HCT116 (cell line): ENCODE measurements at regions not wholly inside any gene's neighbourhood (a gene's known extent, or its start where the extent isn't known, plus 50 kb on each side); places are given as distances from the start of the nearest gene placed in this dataset.

Source experiments
- ATAC-seq: fragments of 200-7000 bp; cut with Tn5 transposase; 2 replicates; pipeline ENCODE4 v1.9.1; 2020; ENCODE audit warnings: mild to moderate bottlenecking, moderate library complexity
- BruUV-seq: library from RNA; stranded (reverse); fragments of 400-500 nt; replicated peaks from 2 replicates; lab custom pipeline; 2021; lab: Mats Ljungman, UMichigan
- CTCF ChIA-PET: fragments of 300-600 bp; sonication (Branson Sonifier 250); formaldehyde crosslinking; loops from one replicate; lab custom pipeline; 2021; ENCODE audit warnings: antibody characterized with exemption; lab: Charles Lee
- POLR2A ChIA-PET: fragments of 300-600, 350-600 bp; sonication (Branson Sonifier 250); formaldehyde crosslinking; loops from one replicate; lab custom pipeline; 2021; ENCODE audit warnings: antibody characterized with exemption; lab: Charles Lee
- RAD21 ChIA-PET, 2 experiments: fragments of 300-600 bp; sonication (Branson Sonifier 250); formaldehyde crosslinking; loops; one replicate each; lab custom pipeline; 2023; ENCODE audit warnings: low total read pairs in 2 of 2; ENCODE audit not compliant: uncharacterized antibody in 2 of 2, unreplicated experiment in 2 of 2, low non-redundant PET in 1 of 2; lab: Charles Lee
- DNase-seq: peaks from one replicate; pipeline ENCODE4 v3.0.0-alpha.2; 2010; ENCODE audit warnings: low read depth, low spot score
- H2AFZ ChIP-seq: fragments of 200-600 bp; shearing (Covaris generic), sonication (generic); 2 replicates; pipeline ENCODE4 v1.6.1; 2017; ENCODE audit warnings: low read depth, mixed run types, mixed read lengths, antibody characterized with exemption, low read length; ENCODE audit not compliant: poor library complexity, severe bottlenecking
- H3K27ac ChIP-seq: 2 replicates; pipeline ENCODE4 v1.5.1; 2012; ENCODE audit warnings: low read depth, low read length
- H3K27me3 ChIP-seq: fragments of 200-600 bp; sonication (generic); 2 replicates; pipeline ENCODE4 v1.6.1; 2016; ENCODE audit warnings: mixed run types, low read length, mixed read lengths; ENCODE audit not compliant: insufficient read depth
- H3K36me3 ChIP-seq, 2 experiments: fragments of 200-500 bp in 1 of 2; fragments of 200-600 bp in 1 of 2; sonication (Bioruptor generic) in 1 of 2; sonication (generic) in 1 of 2; 2 replicates each; pipeline versions ENCODE4 v1.5.1 to v1.6.1; 2014 to 2016; ENCODE audit warnings: low read length in 2 of 2, inconsistent platforms in 1 of 2, mixed read lengths in 1 of 2, mixed run types in 1 of 2; ENCODE audit not compliant: insufficient read depth in 2 of 2, control insufficient read depth in 1 of 2
- H3K4me1 ChIP-seq, 2 experiments: fragments of 200-600 bp in 1 of 2; sonication (generic) in 1 of 2; 2 replicates each; pipeline versions ENCODE4 v1.5.1 to v1.6.1; 2012 to 2017; ENCODE audit warnings: low read length in 2 of 2, inconsistent platforms in 1 of 2, mild to moderate bottlenecking in 1 of 2, mixed read lengths in 1 of 2, mixed run types in 1 of 2, moderate library complexity in 1 of 2; ENCODE audit not compliant: insufficient read depth in 2 of 2, control insufficient read depth in 1 of 2
- H3K4me2 ChIP-seq: fragments of 200-600 bp; sonication (generic); 2 replicates; pipeline ENCODE4 v1.6.1; 2017; ENCODE audit warnings: mixed run types, low read length, mixed read lengths
- H3K4me3 ChIP-seq, 2 experiments: fragments of 200-600 bp in 1 of 2; sonication (generic) in 1 of 2; replicated peaks in 1 of 2; 2 replicates each; pipeline ENCODE4 v1.5.1; 2011 to 2016; ENCODE audit warnings: low read length in 2 of 2, control low read depth in 1 of 2, low read depth in 1 of 2, mild to moderate bottlenecking in 1 of 2, mixed read lengths in 1 of 2, mixed run types in 1 of 2
- H3K79me2 ChIP-seq: fragments of 200-600 bp; sonication (generic); 2 replicates; pipeline ENCODE4 v1.6.1; 2017; ENCODE audit warnings: mild to moderate bottlenecking, mixed run types, low read length, moderate library complexity, mixed read lengths; ENCODE audit not compliant: insufficient read depth
- H3K9ac ChIP-seq: fragments of 200-600 bp; sonication (generic); 2 replicates; pipeline ENCODE4 v1.6.1; 2016; ENCODE audit warnings: low read length, mixed read lengths
- H3K9me2 ChIP-seq: fragments of 200-600 bp; sonication (generic), shearing (Covaris generic); 2 replicates; pipeline ENCODE4 v1.6.1; 2017; ENCODE audit warnings: mixed run types, mild to moderate bottlenecking, moderate library complexity; ENCODE audit not compliant: insufficient read depth
- H3K9me3 ChIP-seq, 2 experiments: fragments of 200-500 bp in 1 of 2; fragments of 200-600 bp in 1 of 2; sonication (Bioruptor generic) in 1 of 2; sonication (generic) in 1 of 2; 2 replicates each; pipeline ENCODE4 v1.6.1; 2014 to 2017; ENCODE audit warnings: low read length in 2 of 2, mixed read lengths in 2 of 2, inconsistent platforms in 1 of 2, low read depth in 1 of 2, mild to moderate bottlenecking in 1 of 2, mixed run types in 1 of 2, moderate library complexity in 1 of 2; ENCODE audit not compliant: control insufficient read depth in 1 of 2, insufficient read depth in 1 of 2
- H4K20me1 ChIP-seq: fragments of 200-600 bp; sonication (generic), shearing (Covaris generic); 2 replicates; pipeline ENCODE4 v1.6.1; 2017; ENCODE audit warnings: mixed run types, mild to moderate bottlenecking, moderate library complexity; ENCODE audit not compliant: insufficient read depth
- ATF3 ChIP-seq: IDR thresholded peaks from 2 replicates; pipeline ENCODE4 v1.6.1; 2012
- CBX3 ChIP-seq: IDR thresholded peaks from 2 replicates; pipeline ENCODE4 v1.6.1; 2012; ENCODE audit warnings: low read depth
- EGR1 ChIP-seq: IDR thresholded peaks from 2 replicates; pipeline ENCODE4 v1.6.1; 2012; ENCODE audit warnings: low read depth
- EZH2phosphoT487 ChIP-seq: fragments of 200-600 bp; IDR thresholded peaks from 2 replicates; pipeline ENCODE4 v1.6.1; 2018; ENCODE audit warnings: antibody characterized with exemption, borderline replicate concordance
- FOSL1 ChIP-seq: IDR thresholded peaks from 2 replicates; pipeline ENCODE4 v1.6.1; 2012; ENCODE audit warnings: low read depth
- MAX ChIP-seq: IDR thresholded peaks from 2 replicates; pipeline ENCODE4 v1.6.1; 2012
- POLR2A ChIP-seq: IDR thresholded peaks from 2 replicates; pipeline ENCODE4 v1.7.0; 2011; ENCODE audit warnings: borderline replicate concordance; ENCODE audit not compliant: insufficient read depth, insufficient read length; ENCODE audit errors: extremely low read depth
- SRF ChIP-seq: IDR thresholded peaks from 2 replicates; pipeline ENCODE4 v1.6.1; 2012; ENCODE audit warnings: low read depth
- ZBTB33 ChIP-seq: IDR thresholded peaks from 2 replicates; pipeline ENCODE4 v1.6.1; 2011; ENCODE audit warnings: mild to moderate bottlenecking, low read length, moderate library complexity; ENCODE audit not compliant: insufficient replicate concordance; ENCODE audit errors: extremely low read depth
- ZFX ChIP-seq: fragments of 450-650 bp; IDR thresholded peaks from 2 replicates; pipeline ENCODE4 v1.6.1; 2017
- intact Hi-C: fragments of 100-400 bp; cut with micrococcal nuclease; formaldehyde crosslinking; loops from 2 replicates; pipeline ENCODE4 v1.10.0; 2022

GRCh38 chr2:35246702-35247101 is 1108.9 kb upstream of the CRIM1 start:
- no peak for ATAC-seq
- no peaks in the 10 kb centered on the region for H3K9me2 ChIP-seq
- ChIA-PET POLR2A (no interaction called here), RAD21 (no interaction called here), CTCF (no interaction called here)
- H3K4me2 ChIP-seq, result no peak overlapping the region
- no peaks in the 10 kb centered on the region for H3K79me2 ChIP-seq
- no peak for TF ChIP-seq MAX
- TF ChIP-seq POLR2A, result no peak
- no peak for TF ChIP-seq ZFX
- no peak for TF ChIP-seq CBX3
- no peak for TF ChIP-seq ZBTB33
- TF ChIP-seq FOSL1, result no peak
- no peak for TF ChIP-seq SRF
- no peak for TF ChIP-seq ATF3
- TF ChIP-seq EGR1, result no peak
- TF ChIP-seq EZH2phosphoT487, result no peak
- H4K20me1 ChIP-seq, result no peaks in the 10 kb centered on the region
- H3K9ac ChIP-seq, result no peak overlapping the region
- no peak for DNase-seq
- no peak overlapping the region for H3K27ac ChIP-seq
- H3K9me3 ChIP-seq, result peaks cover 0 to 11% of the 10 kb centered on the region in 2 experiments; a peak in 2 of 4 replicates
- no peaks in the 10 kb centered on the region for H3K36me3 ChIP-seq
- no peak overlapping the region for H2AFZ ChIP-seq
- H3K4me1 ChIP-seq, result no peaks in the 10 kb centered on the region
- H3K4me3 ChIP-seq, result no peak overlapping the region
- intact Hi-C loops, result no loop called here
- H3K27me3 ChIP-seq, result no peaks in the 10 kb centered on the region
- BruUV-seq, result no TSS peak
